ENCODE measurements at regions not wholly inside any gene's neighbourhood (a gene's known extent, or its start where the extent isn't known, plus 50 kb on each side); places are given as distances from the start of the nearest gene placed in this dataset.

- DNase-seq (ENCODE audit: low read depth) = no peak
- no peaks in the 10 kb centered on the region for H3K36me3 ChIP-seq (ENCODE audit: control insufficient read depth, insufficient read depth, low read length)
- no peak overlapping the region for H3K4me3 ChIP-seq (ENCODE audit: low read depth, low read length)
- TF ChIP-seq CTCF (IDR thresholded peaks at IDR 0.05; ENCODE audit: insufficient read depth, low read length, severe bottlenecking) = no peak
- no peak for FAIRE-seq
- H3K27me3 ChIP-seq (ENCODE audit: control insufficient read depth, insufficient read depth, low read length) = no peaks in the 10 kb centered on the region
Observed at GRCh38 chr1:195150768-195151167, 1457.5 kb downstream of the KCNT2 start.

DNA sequence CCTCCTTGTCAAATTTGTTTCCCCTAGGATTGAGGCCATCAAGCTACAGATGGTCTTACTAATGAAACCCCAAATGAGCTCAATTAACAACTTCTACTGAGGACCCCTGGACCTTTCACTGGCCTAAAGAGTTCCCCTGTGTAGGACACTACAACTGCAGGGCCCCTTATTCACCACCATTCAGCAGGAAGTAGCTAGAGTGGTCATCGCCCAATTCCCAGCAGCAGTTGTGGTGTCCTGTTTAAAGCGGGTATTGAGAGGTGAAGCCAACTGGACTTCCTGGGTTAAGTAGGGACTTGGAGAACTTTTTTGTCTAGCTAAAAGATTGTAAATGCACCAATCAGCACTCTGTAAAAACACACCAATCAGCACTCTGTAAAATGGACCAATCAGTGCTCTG is 1466.9 kb downstream of the KCNT2 start:
- no peak for DNase-seq (ENCODE audit: low read depth)
- Histone ChIP-seq H3K36me3 (ENCODE audit: control insufficient read depth, insufficient read depth, low read length) (no peaks in the 10 kb centered on the region), H3K4me3 (ENCODE audit: low read depth, low read length) (no peak overlapping the region), H3K27me3 (ENCODE audit: control insufficient read depth, insufficient read depth, low read length) (no peaks in the 10 kb centered on the region)
- no peak for FAIRE-seq
- no peak for TF ChIP-seq CTCF (IDR thresholded peaks at IDR 0.05; ENCODE audit: insufficient read depth, low read length, severe bottlenecking)

DNA sequence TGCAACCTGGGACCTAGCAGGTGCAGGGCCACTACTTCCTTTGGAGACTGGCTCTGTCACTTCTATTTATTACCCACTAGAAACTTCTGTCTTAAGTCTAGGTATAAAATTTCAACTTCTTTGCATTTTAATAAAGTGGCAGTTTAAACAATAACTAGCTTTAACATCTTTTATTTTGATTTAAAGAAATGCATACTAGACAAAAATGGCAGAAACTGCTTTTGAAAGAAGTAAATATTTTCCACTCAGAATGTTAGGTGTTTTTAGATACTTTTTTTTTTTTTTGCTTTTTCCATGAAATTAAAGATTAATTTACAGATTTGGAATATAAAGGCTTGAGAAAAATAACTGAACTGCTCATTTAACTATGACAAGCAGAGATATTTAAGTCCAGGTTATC is 1477.6 kb downstream of the KCNT2 start:
- no peak for FAIRE-seq
- no peaks in the 10 kb centered on the region for H3K36me3 ChIP-seq (ENCODE audit: control insufficient read depth, insufficient read depth, low read length)
- no peaks in the 10 kb centered on the region for H3K27me3 ChIP-seq (ENCODE audit: control insufficient read depth, insufficient read depth, low read length)
- no peak for DNase-seq (ENCODE audit: low read depth)
- no peak overlapping the region for H3K4me3 ChIP-seq (ENCODE audit: low read depth, low read length)
- TF ChIP-seq CTCF (IDR thresholded peaks at IDR 0.05; ENCODE audit: insufficient read depth, low read length, severe bottlenecking) = no peak

DNA sequence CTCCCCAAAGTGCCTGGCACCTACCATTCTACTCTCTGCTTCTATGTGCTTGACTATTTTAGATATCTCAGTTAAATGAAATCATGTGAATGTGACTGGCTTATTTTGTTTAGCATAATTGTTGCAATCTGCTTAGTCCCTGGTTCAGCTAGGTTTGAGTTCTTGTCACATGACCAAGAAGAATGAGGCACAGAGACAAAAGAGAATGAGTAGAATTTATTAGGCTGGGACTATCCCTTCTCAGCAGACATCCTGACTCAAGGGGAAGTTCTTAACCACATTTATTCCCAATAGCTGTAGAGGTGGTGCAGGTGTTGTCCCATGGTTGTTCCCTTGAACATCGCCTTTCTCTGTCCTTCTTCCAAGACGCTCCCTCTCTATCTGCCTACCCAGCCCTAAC is 1485.7 kb downstream of the KCNT2 start:
- DNase-seq (ENCODE audit: low read depth) (no peak), FAIRE-seq (no peak)
- TF ChIP-seq CTCF (IDR thresholded peaks at IDR 0.05; ENCODE audit: insufficient read depth, low read length, severe bottlenecking) = no peak
- H3K4me3 ChIP-seq (ENCODE audit: low read depth, low read length) = no peak overlapping the region
- H3K36me3 ChIP-seq (ENCODE audit: control insufficient read depth, insufficient read depth, low read length) = no peaks in the 10 kb centered on the region
- no peaks in the 10 kb centered on the region for H3K27me3 ChIP-seq (ENCODE audit: control insufficient read depth, insufficient read depth, low read length)

- Histone ChIP-seq H3K27me3 (ENCODE audit: control insufficient read depth, insufficient read depth, low read length) (no peaks in the 10 kb centered on the region), H3K36me3 (ENCODE audit: control insufficient read depth, insufficient read depth, low read length) (no peaks in the 10 kb centered on the region), H3K4me3 (ENCODE audit: low read depth, low read length) (no peak overlapping the region)
- no peak for DNase-seq (ENCODE audit: low read depth)
- FAIRE-seq = no peak
- TF ChIP-seq CTCF (IDR thresholded peaks at IDR 0.05; ENCODE audit: insufficient read depth, low read length, severe bottlenecking) = no peak
Observed at GRCh38 chr1:195113471-195113870, 1494.8 kb downstream of the KCNT2 start.

GRCh38 chr1:195105773-195106172 is 1502.5 kb downstream of the KCNT2 start:
- TF ChIP-seq CTCF (IDR thresholded peaks at IDR 0.05; ENCODE audit: insufficient read depth, low read length, severe bottlenecking) = no peak
- no peak overlapping the region for H3K4me3 ChIP-seq (ENCODE audit: low read depth, low read length)
- FAIRE-seq (no peak), DNase-seq (ENCODE audit: low read depth) (no peak)
- no peaks in the 10 kb centered on the region for H3K27me3 ChIP-seq (ENCODE audit: control insufficient read depth, insufficient read depth, low read length)
- no peaks in the 10 kb centered on the region for H3K36me3 ChIP-seq (ENCODE audit: control insufficient read depth, insufficient read depth, low read length)

Measured in bronchial epithelial cell (primary cell).